Lower leg skin (tissue), 4 donors: ENCODE measurements at regions not wholly inside any gene's neighbourhood (a gene's known extent, or its start where the extent isn't known, plus 50 kb on each side); places are given as distances from the start of the nearest gene placed in this dataset.

ENCODE experiments used
- DNase-seq, 2 donors: peaks; one replicate each; pipeline ENCODE4 v3.0.0-alpha.2; 2019; ENCODE audit warnings: low spot score in 2 of 2
- H3K4me3 ChIP-seq: fragments of 200-600 bp; sonication (generic); 2 replicates; pipeline ENCODE4 v1.5.1; 2017; ENCODE audit warnings: mild to moderate bottlenecking, low read depth; ENCODE audit not compliant: poor library complexity, severe bottlenecking
- POLR2A ChIP-seq, 2 donors: fragments of 450-650 bp; IDR thresholded peaks; one replicate each; pipeline ENCODE4 v1.6.1; 2016 to 2017; ENCODE audit warnings: antibody characterized with exemption in 2 of 2, mild to moderate bottlenecking in 1 of 2, moderate library complexity in 1 of 2
- WGBS, 2 donors: methylation state at CpG; one replicate each; pipeline ENCODE4 v1.1.5; 2018; 5-methylcytosine and 5-hydroxymethylcytosine counted together
- intact Hi-C: fragments of 100-400 bp; cut with DNase I; formaldehyde crosslinking; loops from one replicate; pipeline ENCODE4 v1.15.0; 2023; ENCODE audit warnings: low total_unique reads
- TF ChIP-seq, protein P1 (sequence below), 3 donors: fragments of 450-650 bp; IDR thresholded peaks; one replicate each; pipeline ENCODE4 v1.5.1; 2016; ENCODE audit warnings: antibody characterized with exemption in 3 of 3, mild to moderate bottlenecking in 3 of 3, moderate library complexity in 2 of 3

DNA sequence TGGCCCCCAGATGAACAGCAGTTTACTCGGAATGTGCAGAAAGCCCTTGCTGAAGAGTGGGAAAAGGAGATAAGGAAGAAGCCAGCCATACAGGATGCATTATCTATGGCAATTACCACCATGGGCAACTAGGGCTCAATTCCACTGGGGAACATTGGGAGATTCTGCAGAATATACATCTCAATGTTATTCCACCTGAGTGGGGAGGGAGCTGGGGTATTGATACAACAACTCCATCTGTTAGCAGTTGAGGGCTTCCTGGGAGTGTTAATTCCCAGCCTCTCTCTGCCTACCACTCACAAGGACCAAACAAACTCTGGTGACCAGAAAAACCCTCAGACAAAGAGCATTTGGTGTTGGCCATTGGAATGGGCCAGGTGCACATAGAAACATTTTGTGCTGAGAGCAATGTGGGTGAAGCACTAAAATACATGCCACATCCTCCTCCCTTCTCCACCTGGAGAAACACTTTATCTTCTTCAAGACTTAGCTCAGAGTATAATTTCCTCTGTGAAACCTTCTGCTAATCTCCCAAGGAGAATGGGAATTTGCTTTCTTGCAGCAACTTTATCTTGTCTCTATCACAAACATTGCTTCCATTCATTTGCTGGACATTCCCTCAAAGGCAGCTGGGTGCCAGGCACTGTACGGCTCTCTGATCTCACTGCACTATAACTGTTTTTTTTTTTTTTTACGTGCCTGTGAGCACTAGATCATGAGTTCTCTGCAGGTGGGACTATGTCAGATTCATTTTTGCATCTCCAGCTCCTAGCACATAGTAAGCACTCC, 292.2 kb downstream of the MN1 start:
- H3K4me3 ChIP-seq, result no peak overlapping the region
- 74 to 87% methylated on average over 3 of the region's 3 CpGs for WGBS, 2 donors
- no peak for TF ChIP-seq POLR2A (IDR thresholded peaks at IDR 0.05)
- TF ChIP-seq, protein P1, sequence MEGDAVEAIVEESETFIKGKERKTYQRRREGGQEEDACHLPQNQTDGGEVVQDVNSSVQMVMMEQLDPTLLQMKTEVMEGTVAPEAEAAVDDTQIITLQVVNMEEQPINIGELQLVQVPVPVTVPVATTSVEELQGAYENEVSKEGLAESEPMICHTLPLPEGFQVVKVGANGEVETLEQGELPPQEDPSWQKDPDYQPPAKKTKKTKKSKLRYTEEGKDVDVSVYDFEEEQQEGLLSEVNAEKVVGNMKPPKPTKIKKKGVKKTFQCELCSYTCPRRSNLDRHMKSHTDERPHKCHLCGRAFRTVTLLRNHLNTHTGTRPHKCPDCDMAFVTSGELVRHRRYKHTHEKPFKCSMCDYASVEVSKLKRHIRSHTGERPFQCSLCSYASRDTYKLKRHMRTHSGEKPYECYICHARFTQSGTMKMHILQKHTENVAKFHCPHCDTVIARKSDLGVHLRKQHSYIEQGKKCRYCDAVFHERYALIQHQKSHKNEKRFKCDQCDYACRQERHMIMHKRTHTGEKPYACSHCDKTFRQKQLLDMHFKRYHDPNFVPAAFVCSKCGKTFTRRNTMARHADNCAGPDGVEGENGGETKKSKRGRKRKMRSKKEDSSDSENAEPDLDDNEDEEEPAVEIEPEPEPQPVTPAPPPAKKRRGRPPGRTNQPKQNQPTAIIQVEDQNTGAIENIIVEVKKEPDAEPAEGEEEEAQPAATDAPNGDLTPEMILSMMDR (IDR thresholded peaks at IDR 0.05), result no peak
- intact Hi-C loops, result no loop called here
- no peak for DNase-seq

DNA sequence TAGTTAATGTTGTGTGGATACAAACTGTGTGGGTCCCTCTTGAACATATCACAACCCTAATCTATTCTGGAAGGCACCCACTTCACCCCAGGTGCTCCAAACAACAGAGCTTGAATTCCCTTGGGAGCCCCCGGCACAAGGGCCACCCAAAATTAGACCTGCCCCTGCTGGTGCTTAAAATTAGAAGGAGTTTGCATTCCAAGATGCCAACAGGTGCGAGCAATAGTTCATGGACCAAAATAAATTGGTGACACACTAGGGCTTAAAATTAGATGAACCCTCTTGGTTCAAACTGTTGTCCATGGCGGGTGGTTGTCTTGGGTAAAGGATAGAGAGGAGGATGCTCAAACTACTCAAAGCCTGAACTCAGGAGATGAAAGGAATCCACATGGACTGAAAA, 291.5 kb downstream of the MN1 start:
- TF ChIP-seq POLR2A (IDR thresholded peaks at IDR 0.05), result no peak
- TF ChIP-seq, protein P1 (IDR thresholded peaks at IDR 0.05), result no peak
- intact Hi-C loops, result no loop called here
- no peak for DNase-seq
- H3K4me3 ChIP-seq, result no peak overlapping the region
- 69 to 72% methylated on average over 3 of the region's 3 CpGs for WGBS, 2 donors

DNA sequence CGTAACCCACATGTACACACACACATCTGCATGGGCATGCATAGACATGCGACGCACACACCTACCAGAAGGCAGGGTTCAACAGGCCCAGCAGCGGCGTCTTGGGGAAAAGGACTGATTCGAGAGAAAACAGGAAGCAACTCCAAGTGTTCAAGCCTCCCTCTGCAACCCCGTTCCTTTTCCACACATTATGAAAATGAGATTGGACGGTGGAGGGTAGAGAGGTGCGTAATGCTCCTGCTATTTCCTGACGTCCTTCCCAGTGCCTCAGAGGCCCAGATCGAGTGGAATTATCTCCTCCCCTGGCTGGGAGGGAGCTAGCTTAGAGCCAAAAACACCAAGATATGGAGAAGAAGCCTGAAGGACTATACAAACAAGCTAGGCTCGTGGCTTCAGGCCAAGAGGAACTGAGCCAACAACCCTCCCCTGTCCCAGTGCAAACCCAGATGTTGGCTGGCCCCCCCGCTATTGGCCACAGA, 289.2 kb downstream of the MN1 start:
- intact Hi-C loops, result no loop called here
- H3K4me3 ChIP-seq, result no peak overlapping the region
- WGBS, 2 donors, result 12 to 20% methylated on average over 13 of the region's 13 CpGs
- peak; percentile 65 to 88 for DNase-seq
- TF ChIP-seq, protein P1 (IDR thresholded peaks at IDR 0.05), result no peak
- no peak for TF ChIP-seq POLR2A (IDR thresholded peaks at IDR 0.05)

DNA sequence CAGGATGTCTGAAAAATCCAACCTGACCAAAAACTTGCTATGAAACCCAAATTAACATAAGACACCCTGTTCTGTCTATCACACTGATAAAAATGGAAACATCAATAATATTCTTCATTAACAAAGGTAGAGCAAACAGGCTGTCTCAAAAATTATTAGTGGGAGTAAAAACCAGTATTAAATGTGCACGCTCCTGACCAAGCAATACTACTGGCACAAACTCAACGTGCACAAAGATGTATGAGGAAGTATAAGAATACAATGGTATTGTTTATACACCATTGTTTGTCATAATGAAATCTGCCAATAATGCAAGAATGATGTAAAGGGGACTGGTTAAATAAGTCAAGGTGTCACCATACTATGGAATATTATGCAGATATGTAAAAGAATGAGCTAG, 288.5 kb downstream of the MN1 start:
- no peak for TF ChIP-seq POLR2A (IDR thresholded peaks at IDR 0.05)
- TF ChIP-seq, protein P1 (IDR thresholded peaks at IDR 0.05), result no peak
- 36 to 40% methylated on average over 2 of the region's 2 CpGs for WGBS, 2 donors
- no peak overlapping the region for H3K4me3 ChIP-seq
- intact Hi-C loops, result no loop called here
- DNase-seq, result no peak

DNA sequence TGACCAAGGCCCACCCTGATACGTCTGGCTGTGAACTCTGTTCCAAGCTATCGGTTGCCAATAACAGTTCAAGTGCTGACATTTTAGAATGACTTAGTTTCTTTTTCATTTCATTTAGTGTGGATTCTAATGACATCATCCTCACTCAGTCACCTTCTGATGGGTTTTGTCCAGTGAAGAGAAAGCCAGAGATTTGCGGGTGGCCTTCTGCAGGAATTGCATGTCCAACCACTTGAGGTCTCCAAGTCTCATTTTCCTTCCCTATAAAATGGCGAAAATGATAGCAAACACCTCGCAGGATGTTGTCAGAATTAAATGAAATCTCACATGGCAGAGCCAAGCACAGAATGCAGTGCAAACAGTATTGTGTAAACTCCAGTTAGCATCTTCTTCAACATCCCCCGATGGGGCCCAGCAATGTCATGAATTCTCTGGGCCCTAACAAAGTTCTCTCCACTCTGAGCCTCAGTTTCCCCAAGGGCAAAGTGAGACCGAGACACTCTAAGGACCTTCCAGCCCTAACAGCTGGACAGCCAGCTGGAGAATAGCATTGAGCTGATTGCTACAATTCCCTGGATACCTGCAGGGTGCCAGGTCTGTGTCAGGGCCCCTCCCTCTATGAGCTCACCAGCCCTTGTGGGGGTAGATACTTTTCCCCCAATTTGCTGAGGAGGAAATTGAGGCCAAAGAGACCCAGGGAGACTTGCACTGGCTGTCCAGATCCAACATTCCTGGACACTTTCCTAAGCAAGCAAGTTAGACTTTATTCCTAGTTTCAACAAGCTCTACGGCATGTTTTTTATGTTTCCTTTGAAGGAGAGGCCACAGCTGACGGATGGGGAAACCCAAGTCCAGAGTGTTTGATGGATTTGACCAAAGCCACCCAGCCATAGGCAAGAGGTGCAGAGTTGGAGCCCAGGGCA, 286.7 kb downstream of the MN1 start:
- peak in 1 of 2 donors; percentile 20 for DNase-seq
- 68 to 72% methylated on average over 9 of the region's 9 CpGs for WGBS, 2 donors
- H3K4me3 ChIP-seq, result no peak overlapping the region
- intact Hi-C loops, result no loop called here
- TF ChIP-seq, protein P1 (IDR thresholded peaks at IDR 0.05), result no peak
- TF ChIP-seq POLR2A (IDR thresholded peaks at IDR 0.05), result no peak
